NT2/D1 (cell line): ENCODE measurements at regions not wholly inside any gene's neighbourhood (a gene's known extent, or its start where the extent isn't known, plus 50 kb on each side); places are given as distances from the start of the nearest gene placed in this dataset.

Experiments used
- SUZ12 ChIP-seq: IDR thresholded peaks from 2 replicates; pipeline ENCODE4 v1.6.1; 2011; ENCODE audit not compliant: insufficient read length, insufficient read depth; ENCODE audit errors: extremely low read depth
- ZNF274 ChIP-seq: IDR thresholded peaks from 2 replicates; pipeline ENCODE4 v1.6.1; 2011; ENCODE audit warnings: mild to moderate bottlenecking, low read depth, low read length

- TF ChIP-seq SUZ12 (no peak), ZNF274 (no peak)
Measured at GRCh38 chr4:55722132-55722531, 86.0 kb upstream of the NMU start.
